Stimulated activated CD4-positive, alpha-beta T cell treated with anti-CD3 and anti-CD28 coated beads, Interleukin-2, amount 100 ng/mL, for 48 hours (primary cell): ENCODE measurements at regions not wholly inside any gene's neighbourhood (a gene's known extent, or its start where the extent isn't known, plus 50 kb on each side); places are given as distances from the start of the nearest gene placed in this dataset.
A peak's percentile ranks its signal among the peaks of the same experiment; 100 is the strongest.
"Not testable (repeated sequence)": the region's sequence is repeated elsewhere in the genome, so short reads cannot be mapped to it uniquely, and the experiment has no call there.

Source experiments
- DNase-seq, 2 donors: peaks; one replicate each; pipeline ENCODE4 v3.0.0-alpha.2; 2020

- DNase-seq, result no peak
These were observed 54.4 kb upstream of the CPHXL start for GRCh38 chr16:75780669-75781068.

DNA sequence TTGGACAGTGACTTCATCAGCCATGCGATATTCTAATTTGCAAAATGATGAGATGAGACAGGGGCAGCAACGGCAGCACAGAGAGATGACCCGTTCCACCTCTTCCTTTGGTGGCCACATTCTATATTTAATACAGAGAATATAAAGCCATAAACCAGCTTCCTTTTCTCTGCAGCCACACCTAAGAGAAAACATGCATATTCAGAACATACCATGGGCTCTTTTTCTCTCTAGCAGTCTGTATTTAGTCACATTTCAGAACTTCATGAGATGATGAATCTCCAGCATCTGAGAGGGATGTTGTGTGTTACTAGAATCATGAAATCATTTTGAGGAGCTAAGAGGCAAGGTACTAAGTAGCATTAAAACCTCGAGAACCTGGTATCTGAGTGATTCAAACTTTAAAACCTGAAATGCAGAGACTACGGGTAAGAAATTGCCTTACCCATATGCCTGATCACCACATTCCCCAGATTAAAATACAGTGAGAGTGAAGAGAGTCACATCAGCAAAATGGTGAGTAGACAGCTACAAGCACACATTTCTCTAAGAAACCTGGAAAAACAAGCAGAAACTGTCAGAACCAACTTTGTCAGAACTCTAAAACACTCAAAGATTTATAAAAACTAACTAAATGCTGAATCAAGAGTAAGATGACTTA lies 55.5 kb upstream of the CPHXL start:
- DNase-seq, result no peak

DNA sequence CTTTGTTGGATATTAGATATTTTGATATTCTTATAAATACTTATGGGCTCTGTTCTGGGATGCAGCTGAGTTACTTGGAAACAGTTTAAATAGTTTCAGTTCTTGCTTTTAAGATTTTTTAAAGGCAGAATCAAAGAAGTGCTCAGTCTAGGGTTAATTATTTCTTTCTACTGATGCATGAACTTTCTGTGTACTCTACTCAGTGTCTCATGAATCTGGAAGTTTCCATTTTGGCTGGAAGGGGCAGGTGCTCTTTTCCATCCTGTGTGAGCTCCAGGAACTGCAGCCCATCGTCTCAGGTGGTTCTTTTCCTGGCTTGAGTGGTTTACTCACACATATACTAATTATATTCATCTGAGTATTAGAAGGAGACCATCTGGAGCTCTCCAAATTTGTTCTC lies 61.1 kb upstream of the CPHXL start:
- DNase-seq, result no peak

DNA sequence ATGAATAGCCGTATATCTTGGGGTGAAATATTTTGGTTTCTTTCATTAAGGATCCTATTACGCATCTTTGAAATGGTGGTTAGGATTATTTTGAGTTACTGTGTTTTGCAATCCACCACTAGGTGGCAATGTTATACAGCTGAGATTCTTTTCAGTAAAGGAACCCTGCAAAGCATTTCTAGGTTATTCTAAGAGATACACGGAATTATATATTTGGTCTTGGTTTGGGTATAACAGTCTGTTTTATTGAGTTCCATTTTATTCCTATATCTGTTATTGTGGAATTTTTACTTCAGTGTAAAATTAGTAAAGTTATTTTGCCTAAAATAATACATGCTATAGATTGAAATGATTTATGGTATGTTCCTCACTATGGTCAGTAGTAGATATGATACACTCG lies 62.9 kb upstream of the CPHXL start:
- peak in 1 of 2 donors; percentile 21 for DNase-seq

GRCh38 chr16:75792771-75793492 lies 66.6 kb upstream of the CPHXL start:
- no peak for DNase-seq

DNA sequence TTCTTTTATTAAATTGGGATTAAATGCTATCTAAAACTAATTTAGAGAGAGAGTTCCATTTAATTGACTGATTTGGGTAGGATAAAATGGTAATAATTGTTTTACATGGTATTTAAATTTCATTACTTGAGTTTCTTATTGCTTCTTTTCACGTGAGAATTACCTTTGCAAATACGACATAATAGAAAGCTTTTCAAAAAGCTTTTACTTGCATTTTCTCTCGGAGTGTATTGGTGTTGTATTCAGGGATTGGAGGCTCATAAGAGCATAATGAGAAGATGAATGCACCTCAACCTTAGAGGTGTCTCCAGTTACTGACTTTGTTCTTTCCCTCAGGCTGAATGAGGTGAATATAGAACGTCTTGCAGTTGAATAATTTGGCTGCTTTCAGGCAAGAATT lies 67.4 kb upstream of the CPHXL start:
- DNase-seq, result no peak

DNA sequence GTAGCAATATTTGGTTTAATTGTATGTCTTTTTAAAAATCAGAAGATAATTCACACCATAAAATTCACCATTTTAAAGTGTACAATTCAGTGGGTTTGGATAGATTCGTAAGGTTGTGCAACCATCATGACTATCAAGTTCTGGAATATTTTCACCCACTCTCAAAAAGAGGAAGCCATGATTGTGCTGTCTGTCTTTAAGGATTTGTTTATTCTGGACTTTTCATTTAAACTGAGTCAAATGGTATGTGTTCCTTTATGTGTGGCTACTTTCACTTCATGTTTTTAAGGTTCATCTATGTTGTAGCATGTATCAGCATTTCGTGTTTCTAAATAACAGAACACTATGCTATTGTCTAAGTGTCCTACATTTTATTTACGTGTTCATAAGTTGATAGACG lies 68.1 kb upstream of the CPHXL start:
- DNase-seq, result no peak

DNA sequence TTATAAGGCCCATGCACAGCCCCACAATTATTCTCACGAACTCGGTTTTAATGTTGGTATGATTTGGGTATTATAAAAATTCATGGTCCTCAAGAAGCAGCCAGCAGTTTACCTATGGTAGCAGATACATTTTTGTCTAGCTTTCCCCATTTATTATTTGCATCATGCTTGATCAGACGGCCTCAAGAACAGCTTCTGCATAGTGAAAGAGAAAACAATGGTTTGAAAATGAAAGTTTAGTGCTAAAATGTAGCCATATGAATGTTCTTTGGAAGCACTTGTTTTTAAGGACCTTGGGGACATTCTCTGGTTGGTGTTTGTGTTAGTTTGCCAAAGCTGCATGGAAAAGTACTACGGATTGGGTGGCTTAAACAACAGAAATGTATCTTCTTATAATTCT lies 72.4 kb upstream of the CPHXL start:
- no peak for DNase-seq

DNA sequence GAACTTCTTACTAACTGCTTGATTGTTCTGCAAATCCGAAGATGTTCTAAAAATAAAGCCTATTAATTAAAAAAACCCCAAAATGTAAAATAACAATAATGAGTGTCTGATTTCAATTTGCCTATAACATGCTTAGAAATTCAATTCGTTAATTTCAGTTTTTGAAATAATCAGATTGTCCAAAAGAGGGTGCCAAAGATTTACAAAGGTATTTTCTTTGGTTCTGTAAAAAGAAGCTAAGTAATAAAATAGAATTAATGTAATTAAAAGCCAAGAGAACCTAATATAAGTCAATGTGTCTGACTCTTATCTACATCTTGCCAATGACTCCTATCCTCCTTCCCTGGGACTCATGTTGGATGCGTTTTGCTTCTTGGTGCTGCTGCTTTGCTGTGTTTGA lies 75.0 kb upstream of the CPHXL start:
- no peak for DNase-seq

DNA sequence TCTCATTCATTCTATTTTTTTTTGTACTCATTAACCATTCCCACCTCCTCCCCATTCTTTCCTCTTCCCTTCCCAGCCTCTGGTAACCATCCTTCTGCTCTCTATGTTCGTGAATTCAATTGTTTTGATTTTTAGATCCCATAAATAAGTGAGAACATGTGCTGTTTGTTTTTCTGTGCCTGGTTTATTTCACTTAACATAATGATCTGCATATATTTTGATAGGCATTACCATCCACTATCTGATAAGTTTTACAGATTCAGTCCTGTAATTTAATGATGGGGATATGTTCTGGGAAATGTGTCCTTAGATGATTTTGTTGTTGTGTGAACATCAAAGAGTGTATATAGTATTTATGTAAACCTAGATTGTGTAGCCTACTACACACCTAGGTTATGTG lies 77.5 kb upstream of the CPHXL start:
- DNase-seq, result no peak

- no peak for DNase-seq
These were observed 78.1 kb upstream of the CPHXL start for GRCh38 chr16:75804368-75804767.

- no peak for DNase-seq
These were observed 79.7 kb upstream of the CPHXL start for GRCh38 chr16:75805946-75806345.

- no peak for DNase-seq
These were observed 80.2 kb upstream of the CPHXL start for GRCh38 chr16:75806487-75806886.

DNA sequence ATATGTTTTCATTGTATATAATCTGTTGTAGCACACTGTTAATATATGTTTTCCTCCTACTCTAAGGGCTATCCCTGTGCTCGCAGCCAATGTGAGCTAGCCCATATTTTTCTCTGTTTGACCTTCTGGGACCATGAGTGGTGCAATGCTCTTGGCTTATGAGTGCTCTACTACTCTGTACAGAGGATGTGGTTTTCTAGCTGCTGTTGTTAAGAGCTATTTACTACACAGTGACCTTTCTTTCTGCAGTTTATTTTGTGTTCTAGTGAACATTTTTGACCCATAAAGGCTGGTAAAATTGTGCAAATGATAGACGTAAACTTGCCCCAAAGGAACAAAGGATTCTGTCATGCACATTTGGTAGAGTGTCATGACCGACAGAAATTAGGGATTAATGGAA lies 84.1 kb upstream of the CPHXL start:
- DNase-seq, result no peak

DNA sequence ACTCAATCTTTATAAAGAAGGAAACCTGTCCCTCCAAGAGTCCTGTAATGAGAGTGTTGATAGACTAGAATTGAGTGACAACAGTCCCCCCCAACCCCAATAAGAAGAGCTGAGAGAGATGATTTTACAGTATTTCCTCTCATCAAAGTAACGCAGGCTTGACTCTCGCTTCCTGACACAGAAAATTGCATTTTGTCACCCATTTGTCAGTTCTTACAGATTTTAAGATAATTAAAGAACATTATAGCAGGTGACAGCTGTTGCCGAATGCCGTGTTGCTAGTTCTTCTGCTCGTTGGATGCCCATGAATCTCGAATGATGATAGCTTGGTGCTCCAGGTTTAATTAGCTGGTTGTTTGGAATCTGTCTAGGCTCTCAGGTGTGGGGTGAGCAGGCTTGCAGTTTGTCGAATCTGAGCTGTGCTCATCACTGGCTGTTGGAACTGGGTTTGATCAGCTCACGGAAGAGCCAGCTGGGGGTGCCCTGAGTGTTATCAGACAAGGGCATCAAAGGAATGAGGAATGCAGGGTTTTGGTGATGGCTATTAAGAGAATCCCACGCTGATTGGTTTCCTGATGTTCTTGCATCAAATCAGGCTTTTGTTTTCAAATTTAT lies 84.8 kb upstream of the CPHXL start:
- DNase-seq, result no peak

DNA sequence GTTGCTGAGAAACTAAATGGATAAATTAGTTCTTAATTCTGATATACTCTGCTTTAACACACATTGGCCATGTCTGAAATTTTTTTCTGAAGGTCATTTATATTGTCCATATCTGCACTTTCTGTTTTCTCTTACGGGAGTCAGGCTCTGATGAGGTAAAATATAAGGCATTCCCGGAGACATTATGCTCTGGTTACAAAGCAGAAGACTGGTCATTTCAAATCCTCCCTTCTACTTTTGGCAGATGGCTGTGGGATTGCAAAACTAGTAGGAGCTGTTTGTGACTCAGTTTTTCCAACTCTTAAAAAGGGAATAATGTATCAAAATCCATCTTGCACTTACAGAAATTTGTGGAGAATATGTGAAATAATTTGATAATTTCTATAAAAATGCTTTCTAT lies 92.2 kb upstream of the CPHXL start:
- no peak for DNase-seq

- DNase-seq, result no peak
These were observed 94.4 kb upstream of the CPHXL start for GRCh38 chr16:75820672-75821071.

DNA sequence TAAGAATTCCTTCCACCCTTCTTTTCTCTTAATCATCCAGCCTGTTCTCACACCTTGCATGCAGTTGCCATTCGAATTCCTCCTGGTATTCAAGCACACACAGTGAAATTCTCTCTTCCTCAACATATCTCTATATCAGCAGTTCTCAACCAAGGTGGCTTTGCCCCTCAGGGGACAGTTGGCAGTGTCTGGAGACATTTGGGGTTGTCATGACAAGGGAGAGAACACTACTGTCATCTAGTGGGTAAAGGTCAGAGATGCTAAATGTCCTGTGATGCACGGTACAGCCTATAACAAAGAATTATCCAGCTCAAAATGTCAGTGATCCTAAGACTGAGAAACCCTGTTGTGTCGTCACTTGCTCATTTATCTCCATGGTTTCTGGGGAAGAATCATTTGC lies 94.8 kb upstream of the CPHXL start:
- no peak for DNase-seq

DNA sequence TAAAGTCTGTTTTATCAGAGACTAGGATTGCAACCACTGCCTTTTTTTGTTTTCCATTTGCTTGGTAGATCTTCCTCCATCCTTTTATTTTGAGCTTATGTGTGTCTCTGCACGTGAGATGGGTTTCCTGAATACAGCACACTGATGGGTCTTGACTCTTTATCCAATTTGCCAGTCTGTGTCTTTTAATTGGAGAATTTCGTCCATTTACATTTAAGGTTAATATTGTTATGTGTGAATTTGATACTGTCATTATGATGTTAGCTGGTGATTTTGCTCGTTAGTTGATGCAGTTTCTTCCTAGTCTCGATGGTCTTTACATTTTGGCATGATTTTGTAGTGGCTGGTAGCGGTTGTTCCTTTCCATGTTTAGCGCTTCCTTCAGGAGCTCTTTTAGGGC lies 99.5 kb upstream of the CPHXL start:
- not testable (repeated sequence) for DNase-seq

GRCh38 chr16:75827372-75828038 lies 101.2 kb upstream of the CPHXL start:
- DNase-seq, result not testable (repeated sequence)

GRCh38 chr16:75833385-75833784 lies 107.1 kb upstream of the CPHXL start:
- DNase-seq, result not testable (repeated sequence)

- no peak for DNase-seq
These were observed 110.2 kb upstream of the CPHXL start for GRCh38 chr16:75836347-75837010.

GRCh38 chr16:75837264-75837663 lies 111.0 kb upstream of the CPHXL start:
- DNase-seq, result no peak
